H1 (cell line): ENCODE measurements at regions not wholly inside any gene's neighbourhood (a gene's known extent, or its start where the extent isn't known, plus 50 kb on each side); places are given as distances from the start of the nearest gene placed in this dataset.

Experiments used
- CTCF ChIA-PET: fragments of 300-600 bp; sonication (Branson Sonifier 250); formaldehyde crosslinking; loops from one replicate; lab custom pipeline; 2021; ENCODE audit not compliant: partially characterized antibody; lab: Charles Lee
- POLR2A ChIA-PET: fragments of 300-600 bp; sonication (Branson Sonifier 250); formaldehyde crosslinking; loops from one replicate; lab custom pipeline; 2021; ENCODE audit warnings: inconsistent platforms; ENCODE audit not compliant: partially characterized antibody; lab: Charles Lee
- DNase-seq, 2 experiments: peaks; one replicate each; pipeline versions ENCODE4 v3.0.0 to v3.0.0-alpha.2; 2010 to 2022; ENCODE audit warnings: low spot score in 2 of 2, low read depth in 1 of 2, mixed read lengths in 1 of 2
- FAIRE-seq: peaks from 2 replicates; lab custom pipeline; 2011; peaks lifted over from hg19 to GRCh38; lab: Jason Lieb, UNC
- H2AFZ ChIP-seq: 2 replicates; pipeline ENCODE4 v1.8.1; 2012; ENCODE audit warnings: low read length, inconsistent platforms
- H2AK5ac ChIP-seq: 2 replicates; pipeline ENCODE4 v1.6.1; 2013; ENCODE audit warnings: low read depth, low read length
- H2BK120ac ChIP-seq: replicated peaks from 2 replicates; pipeline ENCODE3; 2013; ENCODE audit warnings: low read depth, low read length, inconsistent platforms
- H2BK12ac ChIP-seq: 2 replicates; pipeline ENCODE4 v1.6.1; 2013; ENCODE audit warnings: low read depth, low read length
- H2BK15ac ChIP-seq: 2 replicates; pipeline ENCODE4 v1.6.1; 2013; ENCODE audit warnings: low read length
- H2BK20ac ChIP-seq: 2 replicates; pipeline ENCODE4 v1.6.1; 2013; ENCODE audit warnings: low read length
- H2BK5ac ChIP-seq: 2 replicates; pipeline ENCODE4 v1.6.1; 2013; ENCODE audit warnings: low read depth, low read length
- H3K14ac ChIP-seq: 2 replicates; pipeline ENCODE4 v1.6.1; 2013; ENCODE audit warnings: inconsistent platforms; ENCODE audit not compliant: insufficient read length
- H3K18ac ChIP-seq: 2 replicates; pipeline ENCODE4 v1.6.1; 2013; ENCODE audit warnings: low read length; ENCODE audit errors: extremely low read depth
- H3K23ac ChIP-seq: 2 replicates; pipeline ENCODE4 v1.6.1; 2013; ENCODE audit warnings: inconsistent platforms; ENCODE audit not compliant: insufficient read length
- H3K23me2 ChIP-seq: 2 replicates; pipeline ENCODE4 v1.6.1; 2013; ENCODE audit warnings: low read depth, low read length
- H3K27ac ChIP-seq: 2 replicates; pipeline ENCODE4 v1.6.1; 2011; ENCODE audit warnings: low read depth, low read length, inconsistent platforms
- H3K27me3 ChIP-seq, 4 experiments: replicated peaks in 1 of 4; 1 replicate in 1 of 4; 2 replicates in 3 of 4; pipeline versions ENCODE4 v1.6.1 to v1.8.1; 2011 to 2013; ENCODE audit warnings: low read length in 3 of 4, mild to moderate bottlenecking in 3 of 4, inconsistent platforms in 2 of 4, mixed read lengths in 2 of 4, moderate library complexity in 1 of 4; ENCODE audit not compliant: control insufficient read depth in 3 of 4, insufficient read depth in 3 of 4; ENCODE audit errors: extremely low read depth in 1 of 4
- H3K36me3 ChIP-seq, 4 experiments: 2 replicates each; pipeline versions ENCODE4 v1.6.1 to v1.8.1; 2011 to 2013; ENCODE audit warnings: mild to moderate bottlenecking in 4 of 4, low read length in 3 of 4, moderate library complexity in 2 of 4, control low read depth in 1 of 4, inconsistent platforms in 1 of 4; ENCODE audit not compliant: insufficient read depth in 4 of 4, control insufficient read depth in 2 of 4
- H3K4ac ChIP-seq: replicated peaks from 2 replicates; pipeline ENCODE3; 2013; ENCODE audit warnings: low read length, low read depth, mixed read lengths, inconsistent platforms; ENCODE audit not compliant: insufficient read length
- H3K4me1 ChIP-seq, 4 experiments: replicated peaks in 1 of 4; 1 replicate in 1 of 4; 2 replicates in 3 of 4; pipeline versions ENCODE4 v1.6.1 to v1.8.1; 2011 to 2013; ENCODE audit warnings: low read length in 3 of 4, inconsistent platforms in 2 of 4, mixed read lengths in 1 of 4; ENCODE audit not compliant: insufficient read depth in 4 of 4, control insufficient read depth in 3 of 4
- H3K4me2 ChIP-seq, 2 experiments: 2 replicates each; pipeline versions ENCODE4 v1.6.1 to v1.8.1; 2011 to 2013; ENCODE audit warnings: low read depth in 2 of 2, low read length in 2 of 2, control low read depth in 1 of 2, inconsistent platforms in 1 of 2, mild to moderate bottlenecking in 1 of 2; ENCODE audit not compliant: insufficient read depth in 1 of 2
- H3K4me3 ChIP-seq, 4 experiments: fragments of 200-600, 300-600 bp in 1 of 4; sonication (generic), shearing (Covaris generic), sonication (Bioruptor Twin) in 1 of 4; 2 replicates each; pipeline versions ENCODE4 v1.5.1 to v1.8.1; 2011 to 2016; ENCODE audit warnings: low read length in 4 of 4, low read depth in 3 of 4, control low read depth in 2 of 4, inconsistent platforms in 2 of 4, mild to moderate bottlenecking in 2 of 4, mixed read lengths in 1 of 4, moderate library complexity in 1 of 4; ENCODE audit not compliant: insufficient read depth in 2 of 4; ENCODE audit errors: extremely low read depth in 1 of 4
- H3K56ac ChIP-seq: replicated peaks from 2 replicates; pipeline ENCODE3; 2013; ENCODE audit warnings: low read depth, mild to moderate bottlenecking, mixed read lengths, low read length, inconsistent platforms; ENCODE audit not compliant: insufficient read length
- H3K79me1 ChIP-seq: 2 replicates; pipeline ENCODE4 v1.6.1; 2013; ENCODE audit warnings: low read depth, low read length, control low read depth
- H3K79me2 ChIP-seq, 2 experiments: 2 replicates each; pipeline versions ENCODE4 v1.6.1 to v1.8.1; 2012 to 2013; ENCODE audit warnings: low read length in 2 of 2, mild to moderate bottlenecking in 2 of 2, inconsistent platforms in 1 of 2; ENCODE audit not compliant: insufficient read depth in 2 of 2, control insufficient read depth in 1 of 2
- H3K9ac ChIP-seq, 4 experiments: replicated peaks in 1 of 4; 1 replicate in 1 of 4; 2 replicates in 3 of 4; pipeline versions ENCODE4 v1.6.1 to v1.8.1; 2011 to 2013; ENCODE audit warnings: low read depth in 3 of 4, low read length in 3 of 4, control low read depth in 2 of 4, mild to moderate bottlenecking in 2 of 4, moderate library complexity in 2 of 4, inconsistent platforms in 1 of 4; ENCODE audit errors: extremely low read depth in 1 of 4
- H3K9me3 ChIP-seq, 2 experiments: 2 replicates each; pipeline versions ENCODE4 v1.6.1 to v1.8.1; 2012 to 2013; ENCODE audit warnings: mild to moderate bottlenecking in 2 of 2, moderate library complexity in 2 of 2, control low read depth in 1 of 2, inconsistent platforms in 1 of 2, low read depth in 1 of 2, low read length in 1 of 2, mixed read lengths in 1 of 2; ENCODE audit not compliant: insufficient read depth in 2 of 2
- H4K20me1 ChIP-seq, 2 experiments: replicated peaks in 1 of 2; 2 replicates each; pipeline versions ENCODE3 to v1.8.1; 2011 to 2013; ENCODE audit warnings: inconsistent platforms in 2 of 2, low read length in 2 of 2, mild to moderate bottlenecking in 1 of 2; ENCODE audit not compliant: insufficient read depth in 2 of 2, control insufficient read depth in 1 of 2
- H4K5ac ChIP-seq: 2 replicates; pipeline ENCODE4 v1.6.1; 2013; ENCODE audit warnings: low read length, low read depth, mixed read lengths, inconsistent platforms; ENCODE audit not compliant: insufficient read length
- H4K8ac ChIP-seq: 2 replicates; pipeline ENCODE4 v1.8.0; 2013; ENCODE audit warnings: mild to moderate bottlenecking, moderate library complexity, low read length, inconsistent platforms; ENCODE audit not compliant: insufficient read depth; ENCODE audit errors: extremely low read depth
- H4K91ac ChIP-seq: replicated peaks from 2 replicates; pipeline ENCODE3; 2013; ENCODE audit warnings: low read length, mixed read lengths, inconsistent platforms; ENCODE audit not compliant: insufficient read length
- BACH1 ChIP-seq: IDR thresholded peaks from 2 replicates; pipeline ENCODE4 v1.6.1; 2012; ENCODE audit warnings: low read length, improper control_type of control experiment
- BCL11A ChIP-seq, 2 experiments: IDR thresholded peaks; one replicate each; pipeline ENCODE4 v1.6.1; 2011; ENCODE audit warnings: low read depth in 2 of 2, low read length in 2 of 2, mild to moderate bottlenecking in 2 of 2
- CBX8 ChIP-seq: fragments of 300-800, 300-1000 bp; sonication (generic); IDR thresholded peaks from 2 replicates; pipeline ENCODE4 v1.7.1; 2016; ENCODE audit warnings: low read depth, low read length, borderline replicate concordance
- EP300 ChIP-seq, 2 experiments: IDR thresholded peaks; 1 replicate in 1 of 2; 2 replicates in 1 of 2; pipeline ENCODE4 v1.6.1; 2011 to 2012; ENCODE audit warnings: low read depth in 2 of 2, low read length in 2 of 2, mild to moderate bottlenecking in 2 of 2, borderline replicate concordance in 1 of 2, inconsistent platforms in 1 of 2, moderate library complexity in 1 of 2
- HDAC2 ChIP-seq, 2 experiments: fragments of 300-600 bp in 1 of 2; sonication (generic) in 1 of 2; IDR thresholded peaks; 2 replicates each; pipeline ENCODE4 v1.6.1; 2011 to 2012; ENCODE audit warnings: low read depth in 2 of 2, low read length in 2 of 2, mild to moderate bottlenecking in 2 of 2, moderate library complexity in 2 of 2, borderline replicate concordance in 1 of 2, inconsistent platforms in 1 of 2
- KDM1A ChIP-seq: fragments of 200-600, 300-600 bp; sonication (generic); IDR thresholded peaks from 2 replicates; pipeline ENCODE4 v1.7.1; 2016; ENCODE audit warnings: mild to moderate bottlenecking, low read length, borderline replicate concordance
- KDM5A ChIP-seq: fragments of 200-600 bp; IDR thresholded peaks from 2 replicates; pipeline ENCODE4 v1.7.1; 2012; ENCODE audit warnings: mild to moderate bottlenecking, low read length, inconsistent platforms, mixed read lengths
- NANOG ChIP-seq: IDR thresholded peaks from 2 replicates; pipeline ENCODE4 v1.6.1; 2011; ENCODE audit warnings: low read length, low read depth, mild to moderate bottlenecking, inconsistent platforms; ENCODE audit not compliant: insufficient read depth, poor library complexity, severe bottlenecking
- NRF1 ChIP-seq: IDR thresholded peaks from 2 replicates; pipeline ENCODE4 v1.6.1; 2011; ENCODE audit warnings: mild to moderate bottlenecking, low read depth, low read length, improper control_type of control experiment
- POLR2AphosphoS5 ChIP-seq: IDR thresholded peaks from 2 replicates; pipeline ENCODE4 v1.6.1; 2011; ENCODE audit warnings: low read depth, low read length
- RBBP5 ChIP-seq: IDR thresholded peaks from 2 replicates; pipeline ENCODE4 v1.7.1; 2012; ENCODE audit warnings: low read depth, mild to moderate bottlenecking, inconsistent platforms, low read length, moderate library complexity, borderline replicate concordance
- RNF2 ChIP-seq: fragments of 200-900, 300-1000 bp; sonication (generic); IDR thresholded peaks from 2 replicates; pipeline ENCODE4 v1.7.1; 2016; ENCODE audit warnings: borderline replicate concordance, low read depth, mild to moderate bottlenecking, antibody characterized with exemption, low read length; ENCODE audit not compliant: poor library complexity, severe bottlenecking; ENCODE audit errors: missing control alignments
- RXRA ChIP-seq: IDR thresholded peaks from 2 replicates; pipeline ENCODE4 v1.6.1; 2011; ENCODE audit warnings: low read depth, mild to moderate bottlenecking, low read length, moderate library complexity; ENCODE audit not compliant: insufficient read depth
- SIRT6 ChIP-seq: IDR thresholded peaks from one replicate; pipeline ENCODE4 v1.7.1; 2012; ENCODE audit warnings: low read length, inconsistent platforms
- SP2 ChIP-seq: IDR thresholded peaks from 2 replicates; pipeline ENCODE4 v1.6.1; 2012; ENCODE audit warnings: mild to moderate bottlenecking, low read length, inconsistent platforms
- YY1 ChIP-seq: IDR thresholded peaks from 2 replicates; pipeline ENCODE4 v1.6.1; 2011; ENCODE audit warnings: low read depth, mild to moderate bottlenecking, low read length

DNA sequence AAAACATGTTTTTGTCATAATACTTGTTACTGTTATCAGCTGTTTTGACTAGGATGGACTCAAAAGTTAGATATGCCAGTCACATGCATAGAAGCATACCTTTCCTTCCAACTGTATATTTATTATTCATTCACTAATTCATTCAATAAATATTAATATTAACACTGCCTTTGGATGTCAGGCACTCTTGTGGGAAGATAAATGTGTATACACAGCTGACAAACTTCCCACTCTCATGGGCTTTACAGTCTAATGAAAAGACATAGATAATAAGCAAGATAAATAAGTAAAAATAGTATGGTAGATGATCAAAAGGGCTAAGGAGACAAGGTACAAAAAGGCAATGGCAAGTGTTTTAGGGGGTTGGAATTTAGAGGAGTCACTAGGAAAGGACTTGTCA is 180.1 kb upstream of the SMIM30 start:
- H2BK120ac ChIP-seq, result no peak overlapping the region
- no peak overlapping the region for H3K4me2 ChIP-seq
- H3K23ac ChIP-seq, result no peak overlapping the region
- no peak overlapping the region for H3K27ac ChIP-seq
- H3K4me1 ChIP-seq, result no peaks in the 10 kb centered on the region
- DNase-seq (no peak), FAIRE-seq (no peak)
- no peak overlapping the region for H2BK15ac ChIP-seq
- H3K9me3 ChIP-seq, result 0 out of 4 replicates have a peak, but pooled peaks cover 0 to 5% of the 10 kb centered on the region in 2 experiments
- H2BK12ac ChIP-seq, result no peak overlapping the region
- no peaks in the 10 kb centered on the region for H3K36me3 ChIP-seq
- ChIA-PET CTCF (no interaction called here), POLR2A (no interaction called here)
- H3K14ac ChIP-seq, result no peak overlapping the region
- no peak overlapping the region for H2AFZ ChIP-seq
- no peak overlapping the region for H3K4ac ChIP-seq
- no peak overlapping the region for H3K56ac ChIP-seq
- H4K5ac ChIP-seq, result no peak overlapping the region
- no peak overlapping the region for H3K9ac ChIP-seq
- H2BK5ac ChIP-seq, result no peak overlapping the region
- no peaks in the 10 kb centered on the region for H3K79me1 ChIP-seq
- H2BK20ac ChIP-seq, result no peak overlapping the region
- no peak overlapping the region for H2AK5ac ChIP-seq
- no peaks in the 10 kb centered on the region for H3K79me2 ChIP-seq
- H4K8ac ChIP-seq, result no peak overlapping the region
- no peaks in the 10 kb centered on the region for H3K23me2 ChIP-seq
- no peak for TF ChIP-seq CBX8
- TF ChIP-seq HDAC2 (IDR thresholded peaks at IDR 0.05; ENCODE audit: borderline replicate concordance in 1 of 2, low read depth in 2 of 2, low read length in 2 of 2), result no peak
- TF ChIP-seq YY1, result no peak
- no peak for TF ChIP-seq POLR2AphosphoS5
- no peak for TF ChIP-seq RBBP5
- no peak for TF ChIP-seq KDM5A
- no peak for TF ChIP-seq KDM1A
- no peak for TF ChIP-seq SIRT6
- TF ChIP-seq BCL11A (IDR thresholded peaks at IDR 0.05; ENCODE audit: low read depth in 2 of 2, low read length in 2 of 2), result no peak
- no peak for TF ChIP-seq SP2
- TF ChIP-seq EP300 (IDR thresholded peaks at IDR 0.05; ENCODE audit: borderline replicate concordance in 1 of 2, low read depth in 2 of 2, low read length in 2 of 2), result no peak
- TF ChIP-seq NRF1, result no peak
- no peak for TF ChIP-seq RXRA
- no peak for TF ChIP-seq NANOG
- no peak for TF ChIP-seq BACH1
- TF ChIP-seq RNF2, result no peak
- H4K91ac ChIP-seq, result no peak overlapping the region
- peaks cover 0 to 1% of the 10 kb centered on the region in 2 experiments for H4K20me1 ChIP-seq
- no peak overlapping the region for H3K4me3 ChIP-seq
- H3K27me3 ChIP-seq, result no peaks in the 10 kb centered on the region
- no peak overlapping the region for H3K18ac ChIP-seq
